ENCODE measurements at regions not wholly inside any gene's neighbourhood (a gene's known extent, or its start where the extent isn't known, plus 50 kb on each side); places are given as distances from the start of the nearest gene placed in this dataset.

DNA sequence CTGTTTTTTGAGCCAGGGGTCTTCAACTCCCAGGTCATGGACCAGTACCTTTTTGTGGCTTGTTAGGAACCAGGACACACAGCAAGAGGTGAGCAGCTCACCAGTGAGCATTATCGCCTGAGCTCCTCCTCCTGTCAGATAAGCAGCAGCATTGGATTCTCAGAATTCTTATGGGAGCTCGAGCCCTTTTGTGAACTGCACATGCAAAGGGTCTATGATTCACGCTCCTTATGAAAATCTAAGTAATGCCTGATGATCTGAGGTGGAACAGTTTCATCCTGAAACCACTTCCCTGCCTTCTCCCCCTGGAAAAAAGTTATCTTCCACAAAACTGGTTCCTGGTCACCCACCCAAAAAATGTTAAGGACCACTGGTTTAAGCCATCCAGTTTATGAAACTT lies 1047.6 kb downstream of the OTOL1 start:
- H3K9me3 Mint-ChIP-seq, result peaks cover 7% of the 10 kb centered on the region
- no peaks in the 10 kb centered on the region for H3F3A ChIP-seq (ENCODE audit: low read depth)
- no peaks in the 10 kb centered on the region for H3K4me1 Mint-ChIP-seq
- peaks cover 2% of the 10 kb centered on the region for H3K9me3 ChIP-seq (ENCODE audit: low read depth)
- no peaks in the 10 kb centered on the region for H3K79me2 ChIP-seq (ENCODE audit: low read depth)
- H3K27ac ChIP-seq, result no peak overlapping the region
- H3K4me3 Mint-ChIP-seq, result no peak overlapping the region
- H3K27ac Mint-ChIP-seq, result no peak overlapping the region
- H3K4me1 ChIP-seq, result no peaks in the 10 kb centered on the region
- H3K36me3 Mint-ChIP-seq, result no peaks in the 10 kb centered on the region
- no peak overlapping the region for H2AFZ ChIP-seq (replicated peaks)
- no peaks in the 10 kb centered on the region for H4K20me1 ChIP-seq (ENCODE audit: low read depth)
- no peaks in the 10 kb centered on the region for H3K36me3 ChIP-seq
- no peaks in the 10 kb centered on the region for H3K27me3 Mint-ChIP-seq (ENCODE audit: insufficient read depth, low read depth)
- H3K4me2 ChIP-seq, result no peak overlapping the region
- H3K27me3 ChIP-seq, result no peaks in the 10 kb centered on the region
- no peak for DNase-seq (ENCODE audit: low spot score)
- no peak overlapping the region for H3K4me3 ChIP-seq
- H3K9ac ChIP-seq, result no peak overlapping the region
- TF ChIP-seq CTCF (IDR thresholded peaks at IDR 0.05), result no peak
- no peak for TF ChIP-seq EZH2phosphoT487 (IDR thresholded peaks at IDR 0.05)
- TF ChIP-seq EZH2 (IDR thresholded peaks at IDR 0.05), result no peak

DNA sequence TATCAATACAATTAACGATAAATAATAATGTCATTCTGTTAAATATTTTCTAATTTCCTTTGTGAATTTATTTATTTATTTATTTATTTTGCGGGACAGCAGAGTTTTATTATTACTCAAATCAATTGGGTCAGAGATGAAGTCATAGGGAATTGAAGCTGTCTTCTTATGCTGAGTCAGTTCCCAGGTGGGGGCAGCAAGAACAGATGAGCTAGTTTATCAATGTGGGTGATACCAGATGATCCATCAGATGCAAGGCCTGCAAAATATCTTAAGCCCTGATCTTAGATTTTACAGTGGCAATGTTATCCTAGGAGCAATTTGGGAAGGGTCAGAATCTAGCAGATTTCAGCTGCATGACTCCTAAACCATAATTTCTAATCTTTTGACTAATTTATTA lies 1050.3 kb downstream of the OTOL1 start:
- Mint-ChIP-seq H3K4me3 (no peak overlapping the region), H3K27me3 (ENCODE audit: insufficient read depth, low read depth) (no peaks in the 10 kb centered on the region), H3K9me3 (peaks cover 7% of the 10 kb centered on the region), H3K4me1 (no peaks in the 10 kb centered on the region), H3K27ac (no peak overlapping the region), H3K36me3 (no peaks in the 10 kb centered on the region)
- no peaks in the 10 kb centered on the region for H3K27me3 ChIP-seq
- H3K27ac ChIP-seq, result no peak overlapping the region
- no peaks in the 10 kb centered on the region for H4K20me1 ChIP-seq (ENCODE audit: low read depth)
- TF ChIP-seq EZH2phosphoT487 (IDR thresholded peaks at IDR 0.05) (no peak), CTCF (IDR thresholded peaks at IDR 0.05) (no peak), EZH2 (IDR thresholded peaks at IDR 0.05) (no peak)
- peaks cover 4% of the 10 kb centered on the region for H3K9me3 ChIP-seq (ENCODE audit: low read depth)
- no peak overlapping the region for H2AFZ ChIP-seq (replicated peaks)
- H3K36me3 ChIP-seq, result no peaks in the 10 kb centered on the region
- no peak for DNase-seq (ENCODE audit: low spot score)
- H3F3A ChIP-seq (ENCODE audit: low read depth), result no peaks in the 10 kb centered on the region
- no peak overlapping the region for H3K4me3 ChIP-seq
- H3K9ac ChIP-seq, result no peak overlapping the region
- H3K4me1 ChIP-seq, result no peaks in the 10 kb centered on the region
- no peak overlapping the region for H3K4me2 ChIP-seq
- no peaks in the 10 kb centered on the region for H3K79me2 ChIP-seq (ENCODE audit: low read depth)

- H3F3A ChIP-seq (ENCODE audit: low read depth), result no peaks in the 10 kb centered on the region
- H3K4me1 ChIP-seq, result no peaks in the 10 kb centered on the region
- H3K4me2 ChIP-seq, result no peak overlapping the region
- no peak overlapping the region for H3K4me3 Mint-ChIP-seq
- H3K9ac ChIP-seq, result no peak overlapping the region
- no peaks in the 10 kb centered on the region for H3K4me1 Mint-ChIP-seq
- H3K36me3 ChIP-seq, result no peaks in the 10 kb centered on the region
- peaks cover 7% of the 10 kb centered on the region for H3K9me3 Mint-ChIP-seq
- H3K27ac Mint-ChIP-seq, result no peak overlapping the region
- no peaks in the 10 kb centered on the region for H3K27me3 ChIP-seq
- H3K36me3 Mint-ChIP-seq, result no peaks in the 10 kb centered on the region
- H4K20me1 ChIP-seq (ENCODE audit: low read depth), result no peaks in the 10 kb centered on the region
- no peak overlapping the region for H3K27ac ChIP-seq
- no peak overlapping the region for H2AFZ ChIP-seq (replicated peaks)
- no peak overlapping the region for H3K4me3 ChIP-seq
- H3K9me3 ChIP-seq (ENCODE audit: low read depth), result peaks cover 4% of the 10 kb centered on the region
- no peaks in the 10 kb centered on the region for H3K79me2 ChIP-seq (ENCODE audit: low read depth)
- DNase-seq (ENCODE audit: low spot score), result no peak
- no peak for TF ChIP-seq EZH2phosphoT487 (IDR thresholded peaks at IDR 0.05)
- TF ChIP-seq EZH2 (IDR thresholded peaks at IDR 0.05), result no peak
- no peak for TF ChIP-seq CTCF (IDR thresholded peaks at IDR 0.05)
- H3K27me3 Mint-ChIP-seq (ENCODE audit: insufficient read depth, low read depth), result no peaks in the 10 kb centered on the region
These were observed 1050.7 kb downstream of the OTOL1 start for GRCh38 chr3:162547321-162547720.

GRCh38 chr3:162555761-162556160 lies 1059.2 kb downstream of the OTOL1 start:
- Histone ChIP-seq H3K4me3 (no peak overlapping the region), H2AFZ (replicated peaks) (no peak overlapping the region), H3K9me3 (ENCODE audit: low read depth) (no peaks in the 10 kb centered on the region), H3K9ac (no peak overlapping the region), H3K27me3 (no peaks in the 10 kb centered on the region), H4K20me1 (ENCODE audit: low read depth) (no peaks in the 10 kb centered on the region), H3K27ac (no peak overlapping the region), H3K36me3 (no peaks in the 10 kb centered on the region), H3K79me2 (ENCODE audit: low read depth) (no peaks in the 10 kb centered on the region), H3K4me1 (no peaks in the 10 kb centered on the region), H3K4me2 (no peak overlapping the region), H3F3A (ENCODE audit: low read depth) (no peaks in the 10 kb centered on the region)
- Mint-ChIP-seq H3K27me3 (ENCODE audit: insufficient read depth, low read depth) (no peaks in the 10 kb centered on the region), H3K9me3 (no peaks in the 10 kb centered on the region), H3K4me1 (peaks cover 10% of the 10 kb centered on the region), H3K4me3 (no peak overlapping the region), H3K27ac (no peak overlapping the region), H3K36me3 (no peaks in the 10 kb centered on the region)
- no peak for DNase-seq (ENCODE audit: low spot score)
- no peak for TF ChIP-seq CTCF (IDR thresholded peaks at IDR 0.05)
- TF ChIP-seq EZH2phosphoT487 (IDR thresholded peaks at IDR 0.05), result no peak
- TF ChIP-seq EZH2 (IDR thresholded peaks at IDR 0.05), result no peak
